ENCODE measurements at regions not wholly inside any gene's neighbourhood (a gene's known extent, or its start where the extent isn't known, plus 50 kb on each side); places are given as distances from the start of the nearest gene placed in this dataset.
A peak's percentile ranks its signal among the peaks of the same experiment; 100 is the strongest.

DNA sequence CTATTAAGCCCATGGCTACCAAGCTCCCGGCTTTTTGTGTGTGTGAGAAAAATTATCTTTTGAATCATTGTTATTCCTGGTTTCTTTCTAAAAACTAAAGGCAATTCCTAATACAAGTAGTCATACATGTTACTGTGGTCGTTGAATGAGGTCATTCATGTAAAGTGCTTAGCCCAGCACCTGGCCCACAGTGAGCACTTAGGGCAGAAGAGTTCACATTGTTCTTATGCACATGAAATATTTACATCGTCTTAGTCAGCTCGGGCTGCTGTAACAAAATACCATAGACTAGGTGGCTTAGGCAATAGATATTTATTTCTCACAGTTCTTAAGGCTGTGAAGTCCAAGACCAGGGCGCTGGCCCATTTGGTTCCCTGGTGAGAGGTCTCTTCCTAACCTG is 216.1 kb downstream of the SHQ1 start:
- TF ChIP-seq, protein P1, sequence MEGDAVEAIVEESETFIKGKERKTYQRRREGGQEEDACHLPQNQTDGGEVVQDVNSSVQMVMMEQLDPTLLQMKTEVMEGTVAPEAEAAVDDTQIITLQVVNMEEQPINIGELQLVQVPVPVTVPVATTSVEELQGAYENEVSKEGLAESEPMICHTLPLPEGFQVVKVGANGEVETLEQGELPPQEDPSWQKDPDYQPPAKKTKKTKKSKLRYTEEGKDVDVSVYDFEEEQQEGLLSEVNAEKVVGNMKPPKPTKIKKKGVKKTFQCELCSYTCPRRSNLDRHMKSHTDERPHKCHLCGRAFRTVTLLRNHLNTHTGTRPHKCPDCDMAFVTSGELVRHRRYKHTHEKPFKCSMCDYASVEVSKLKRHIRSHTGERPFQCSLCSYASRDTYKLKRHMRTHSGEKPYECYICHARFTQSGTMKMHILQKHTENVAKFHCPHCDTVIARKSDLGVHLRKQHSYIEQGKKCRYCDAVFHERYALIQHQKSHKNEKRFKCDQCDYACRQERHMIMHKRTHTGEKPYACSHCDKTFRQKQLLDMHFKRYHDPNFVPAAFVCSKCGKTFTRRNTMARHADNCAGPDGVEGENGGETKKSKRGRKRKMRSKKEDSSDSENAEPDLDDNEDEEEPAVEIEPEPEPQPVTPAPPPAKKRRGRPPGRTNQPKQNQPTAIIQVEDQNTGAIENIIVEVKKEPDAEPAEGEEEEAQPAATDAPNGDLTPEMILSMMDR (IDR thresholded peaks at IDR 0.05; ENCODE audit: low read length, missing control alignments), result no peak
- DNase-seq (ENCODE audit: low read depth), result no peak
- H3K4me3 ChIP-seq (replicated peaks; ENCODE audit: low read depth, low read length), result no peak overlapping the region

DNA sequence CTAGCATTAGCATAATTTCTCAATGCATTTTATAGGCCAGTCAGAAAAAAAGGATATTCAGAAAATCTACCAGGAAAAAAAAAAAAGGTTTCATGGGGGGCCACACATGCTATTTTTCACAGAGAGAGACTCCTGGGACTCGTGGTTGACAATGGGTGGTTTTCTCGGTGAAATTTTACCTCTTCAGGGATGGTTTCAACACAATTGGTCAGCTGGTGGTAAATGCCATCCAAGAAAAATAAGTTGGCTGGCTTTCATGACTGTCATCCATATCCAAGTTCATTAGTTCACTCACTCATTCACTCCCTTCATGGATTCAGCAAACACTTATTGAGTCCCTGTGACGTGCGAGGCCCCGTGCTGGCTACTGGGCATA is 217.3 kb downstream of the SHQ1 start:
- no peak for DNase-seq (ENCODE audit: low read depth)
- TF ChIP-seq, protein P1 (IDR thresholded peaks at IDR 0.05; ENCODE audit: low read length, missing control alignments), result no peak
- no peak overlapping the region for H3K4me3 ChIP-seq (replicated peaks; ENCODE audit: low read depth, low read length)

DNA sequence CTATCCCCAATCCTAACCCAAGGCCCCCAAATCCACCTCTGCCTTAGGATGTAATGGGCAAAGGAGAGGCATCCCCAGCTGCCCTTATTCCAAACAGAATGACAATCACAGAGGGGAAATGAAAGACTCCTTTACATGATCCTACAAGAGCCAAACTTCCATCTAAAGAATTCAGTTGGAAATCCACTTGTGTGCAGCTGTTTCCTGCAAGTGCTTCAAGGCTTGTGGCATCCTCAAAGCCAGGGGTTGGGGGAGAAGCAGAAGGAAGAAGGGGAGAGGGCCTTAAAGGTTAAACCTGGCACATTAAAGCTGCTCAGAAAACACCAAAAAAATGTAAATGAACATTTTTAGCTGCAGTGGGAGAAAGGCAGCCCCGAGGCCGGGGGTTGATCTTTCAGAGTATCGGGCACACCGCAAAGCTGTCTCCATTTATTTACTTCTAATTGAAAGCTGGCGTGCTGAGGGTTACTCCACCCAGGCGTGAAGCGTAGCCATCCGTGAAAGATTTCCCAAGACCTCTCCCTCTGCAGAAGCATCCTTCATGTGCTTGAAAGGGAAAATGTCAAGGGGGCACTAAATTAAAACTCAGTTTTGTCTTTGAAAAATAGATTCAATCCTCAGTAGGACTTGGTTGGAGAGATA is 217.8 kb downstream of the SHQ1 start:
- H3K4me3 ChIP-seq (replicated peaks; ENCODE audit: low read depth, low read length), result no peak overlapping the region
- TF ChIP-seq, protein P1 (IDR thresholded peaks at IDR 0.05; ENCODE audit: low read length, missing control alignments), result no peak
- DNase-seq (ENCODE audit: low read depth), result no peak

DNA sequence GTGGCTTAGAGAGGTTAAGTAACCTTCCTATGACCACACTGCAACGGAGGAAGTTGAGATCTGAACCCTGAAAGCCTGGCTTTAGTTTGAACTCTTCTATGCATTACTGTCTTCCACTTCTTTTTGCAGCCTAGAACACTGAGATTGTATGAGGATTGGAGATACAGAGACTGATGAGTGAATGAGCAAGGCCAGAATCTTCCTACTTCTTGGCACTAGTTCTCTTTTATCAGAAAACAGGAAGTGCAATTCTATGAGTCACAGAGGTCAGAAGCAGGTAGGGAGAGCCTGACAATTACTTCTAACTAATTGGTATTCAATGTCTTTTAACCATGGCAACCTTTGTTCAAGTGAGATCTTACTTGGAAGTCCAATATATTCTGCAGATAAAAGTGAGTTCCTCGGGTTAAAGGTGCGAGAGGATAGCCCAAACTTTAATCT is 219.0 kb downstream of the SHQ1 start:
- H3K4me3 ChIP-seq (replicated peaks; ENCODE audit: low read depth, low read length), result no peak overlapping the region
- peak; percentile 1 for DNase-seq (ENCODE audit: low read depth)
- TF ChIP-seq, protein P1 (IDR thresholded peaks at IDR 0.05; ENCODE audit: low read length, missing control alignments), result no peak

DNA sequence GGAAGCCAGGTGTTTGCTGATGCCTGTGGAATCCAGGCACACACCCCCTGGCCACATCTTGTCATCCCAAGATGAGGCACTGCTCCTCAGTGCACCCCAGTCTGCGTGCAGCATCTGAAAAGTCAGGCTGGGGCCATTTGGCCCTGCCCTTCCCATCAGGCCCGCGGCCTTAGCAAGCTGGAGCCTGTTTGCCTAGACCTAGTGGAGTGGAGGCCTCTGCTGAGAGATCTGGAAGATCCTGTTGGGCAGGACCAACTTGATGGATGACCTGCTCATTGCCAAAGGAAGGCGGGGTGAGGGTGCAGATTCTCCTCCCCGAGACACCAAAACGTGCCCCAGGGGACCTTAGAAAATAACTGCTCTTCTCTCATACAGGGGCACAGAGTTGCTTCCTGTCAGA is 220.2 kb downstream of the SHQ1 start:
- TF ChIP-seq, protein P1 (IDR thresholded peaks at IDR 0.05; ENCODE audit: low read length, missing control alignments), result no peak
- H3K4me3 ChIP-seq (replicated peaks; ENCODE audit: low read depth, low read length), result no peak overlapping the region
- DNase-seq (ENCODE audit: low read depth), result no peak

DNA sequence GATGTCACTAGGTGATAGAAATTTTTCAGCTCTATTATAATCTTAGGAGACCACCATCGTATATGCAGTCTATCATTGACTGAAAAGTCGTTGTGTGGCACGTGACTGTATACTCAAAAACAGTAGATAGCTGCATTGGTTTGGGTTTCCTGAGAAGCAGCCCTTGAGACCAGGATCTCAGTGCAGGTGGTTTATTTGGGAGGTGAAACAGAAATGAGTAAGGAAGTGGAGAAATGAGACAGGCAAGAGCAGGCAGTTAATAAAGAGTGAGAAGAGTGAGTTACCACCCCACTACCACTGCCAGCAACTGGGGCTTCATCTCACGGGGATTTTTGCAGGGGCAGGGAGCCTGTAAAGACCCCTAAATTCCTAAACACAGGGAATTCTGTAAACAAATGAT is 221.0 kb downstream of the SHQ1 start:
- DNase-seq (ENCODE audit: low read depth), result no peak
- H3K4me3 ChIP-seq (replicated peaks; ENCODE audit: low read depth, low read length), result no peak overlapping the region
- TF ChIP-seq, protein P1 (IDR thresholded peaks at IDR 0.05; ENCODE audit: low read length, missing control alignments), result no peak

Measured in fibroblast of pulmonary artery (primary cell).